ENCODE measurements at regions not wholly inside any gene's neighbourhood (a gene's known extent, or its start where the extent isn't known, plus 50 kb on each side); places are given as distances from the start of the nearest gene placed in this dataset.

GRCh38 chr5:144004146-144004545 is 166.3 kb downstream of the YIPF5 start:
- ATAC-seq = peak; percentile 27; the same call in 1 of the 3 replicates
- no peak for TF ChIP-seq ARNTL (CRISPR knock-in tag; IDR thresholded peaks at IDR 0.05; ENCODE audit: borderline replicate concordance, low read depth)
- no peak for TF ChIP-seq GLIS3 (CRISPR knock-in tag; IDR thresholded peaks at IDR 0.05)
- no peak for TF ChIP-seq ZFP30 (CRISPR knock-in tag; IDR thresholded peaks at IDR 0.05)
- TF ChIP-seq RARB (CRISPR knock-in tag; IDR thresholded peaks at IDR 0.05) = no peak
- no peak for TF ChIP-seq ZNF8 (CRISPR knock-in tag; IDR thresholded peaks at IDR 0.05)
- no peak for TF ChIP-seq ZNF70 (CRISPR knock-in tag; IDR thresholded peaks at IDR 0.05)
- no peak for TF ChIP-seq CSDC2 (CRISPR knock-in tag; IDR thresholded peaks at IDR 0.05)
- TF ChIP-seq, protein P1, sequence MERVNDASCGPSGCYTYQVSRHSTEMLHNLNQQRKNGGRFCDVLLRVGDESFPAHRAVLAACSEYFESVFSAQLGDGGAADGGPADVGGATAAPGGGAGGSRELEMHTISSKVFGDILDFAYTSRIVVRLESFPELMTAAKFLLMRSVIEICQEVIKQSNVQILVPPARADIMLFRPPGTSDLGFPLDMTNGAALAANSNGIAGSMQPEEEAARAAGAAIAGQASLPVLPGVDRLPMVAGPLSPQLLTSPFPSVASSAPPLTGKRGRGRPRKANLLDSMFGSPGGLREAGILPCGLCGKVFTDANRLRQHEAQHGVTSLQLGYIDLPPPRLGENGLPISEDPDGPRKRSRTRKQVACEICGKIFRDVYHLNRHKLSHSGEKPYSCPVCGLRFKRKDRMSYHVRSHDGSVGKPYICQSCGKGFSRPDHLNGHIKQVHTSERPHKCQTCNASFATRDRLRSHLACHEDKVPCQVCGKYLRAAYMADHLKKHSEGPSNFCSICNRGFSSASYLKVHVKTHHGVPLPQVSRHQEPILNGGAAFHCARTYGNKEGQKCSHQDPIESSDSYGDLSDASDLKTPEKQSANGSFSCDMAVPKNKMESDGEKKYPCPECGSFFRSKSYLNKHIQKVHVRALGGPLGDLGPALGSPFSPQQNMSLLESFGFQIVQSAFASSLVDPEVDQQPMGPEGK (CRISPR knock-in tag; IDR thresholded peaks at IDR 0.05; ENCODE audit: borderline replicate concordance) = no peak
- TF ChIP-seq TCF4 (CRISPR knock-in tag; IDR thresholded peaks at IDR 0.05; ENCODE audit: borderline replicate concordance) = no peak
- TF ChIP-seq, protein P2, sequence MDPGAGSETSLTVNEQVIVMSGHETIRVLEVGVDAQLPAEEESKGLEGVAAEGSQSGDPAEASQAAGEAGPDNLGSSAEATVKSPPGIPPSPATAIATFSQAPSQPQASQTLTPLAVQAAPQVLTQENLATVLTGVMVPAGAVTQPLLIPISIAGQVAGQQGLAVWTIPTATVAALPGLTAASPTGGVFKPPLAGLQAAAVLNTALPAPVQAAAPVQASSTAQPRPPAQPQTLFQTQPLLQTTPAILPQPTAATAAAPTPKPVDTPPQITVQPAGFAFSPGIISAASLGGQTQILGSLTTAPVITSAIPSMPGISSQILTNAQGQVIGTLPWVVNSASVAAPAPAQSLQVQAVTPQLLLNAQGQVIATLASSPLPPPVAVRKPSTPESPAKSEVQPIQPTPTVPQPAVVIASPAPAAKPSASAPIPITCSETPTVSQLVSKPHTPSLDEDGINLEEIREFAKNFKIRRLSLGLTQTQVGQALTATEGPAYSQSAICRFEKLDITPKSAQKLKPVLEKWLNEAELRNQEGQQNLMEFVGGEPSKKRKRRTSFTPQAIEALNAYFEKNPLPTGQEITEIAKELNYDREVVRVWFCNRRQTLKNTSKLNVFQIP (CRISPR knock-in tag; IDR thresholded peaks at IDR 0.05; ENCODE audit: borderline replicate concordance, low read depth) = no peak

DNA sequence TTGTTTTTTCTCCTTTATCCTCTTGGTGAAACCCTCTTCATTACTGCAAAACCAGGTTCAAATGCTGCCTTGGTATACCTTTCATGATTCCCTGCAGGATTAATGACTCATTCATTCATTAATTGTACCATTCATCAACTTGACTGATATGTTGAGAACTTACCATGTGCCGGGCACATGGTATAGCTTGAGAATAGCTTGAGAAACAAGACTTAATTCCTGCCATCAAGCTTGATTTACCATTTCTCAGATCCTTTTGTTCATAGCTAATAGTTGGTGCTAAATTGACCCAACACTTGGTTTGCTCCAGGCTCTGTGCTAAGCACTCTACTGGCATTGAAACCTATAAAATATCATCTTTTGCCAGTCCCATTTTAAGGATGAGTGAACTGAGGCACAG is 165.7 kb downstream of the YIPF5 start:
- no peak for ATAC-seq
- TF ChIP-seq CSDC2 (CRISPR knock-in tag; IDR thresholded peaks at IDR 0.05) (no peak), BACH2 (CRISPR knock-in tag; IDR thresholded peaks at IDR 0.05; ENCODE audit: borderline replicate concordance) (no peak), TOX (CRISPR knock-in tag; IDR thresholded peaks at IDR 0.05; ENCODE audit: borderline replicate concordance) (no peak), RARB (CRISPR knock-in tag; IDR thresholded peaks at IDR 0.05) (no peak), ZFP3 (CRISPR knock-in tag; IDR thresholded peaks at IDR 0.05) (no peak), ZNF8 (CRISPR knock-in tag; IDR thresholded peaks at IDR 0.05) (no peak), ZNF565 (CRISPR knock-in tag; conservative IDR thresholded peaks at IDR 0.05; ENCODE audit: low read depth) (no peak), CSRNP3 (CRISPR knock-in tag; IDR thresholded peaks at IDR 0.05) (no peak)
- TF ChIP-seq, protein P1 (CRISPR knock-in tag; IDR thresholded peaks at IDR 0.05; ENCODE audit: borderline replicate concordance) = no peak
- TF ChIP-seq, protein P3, sequence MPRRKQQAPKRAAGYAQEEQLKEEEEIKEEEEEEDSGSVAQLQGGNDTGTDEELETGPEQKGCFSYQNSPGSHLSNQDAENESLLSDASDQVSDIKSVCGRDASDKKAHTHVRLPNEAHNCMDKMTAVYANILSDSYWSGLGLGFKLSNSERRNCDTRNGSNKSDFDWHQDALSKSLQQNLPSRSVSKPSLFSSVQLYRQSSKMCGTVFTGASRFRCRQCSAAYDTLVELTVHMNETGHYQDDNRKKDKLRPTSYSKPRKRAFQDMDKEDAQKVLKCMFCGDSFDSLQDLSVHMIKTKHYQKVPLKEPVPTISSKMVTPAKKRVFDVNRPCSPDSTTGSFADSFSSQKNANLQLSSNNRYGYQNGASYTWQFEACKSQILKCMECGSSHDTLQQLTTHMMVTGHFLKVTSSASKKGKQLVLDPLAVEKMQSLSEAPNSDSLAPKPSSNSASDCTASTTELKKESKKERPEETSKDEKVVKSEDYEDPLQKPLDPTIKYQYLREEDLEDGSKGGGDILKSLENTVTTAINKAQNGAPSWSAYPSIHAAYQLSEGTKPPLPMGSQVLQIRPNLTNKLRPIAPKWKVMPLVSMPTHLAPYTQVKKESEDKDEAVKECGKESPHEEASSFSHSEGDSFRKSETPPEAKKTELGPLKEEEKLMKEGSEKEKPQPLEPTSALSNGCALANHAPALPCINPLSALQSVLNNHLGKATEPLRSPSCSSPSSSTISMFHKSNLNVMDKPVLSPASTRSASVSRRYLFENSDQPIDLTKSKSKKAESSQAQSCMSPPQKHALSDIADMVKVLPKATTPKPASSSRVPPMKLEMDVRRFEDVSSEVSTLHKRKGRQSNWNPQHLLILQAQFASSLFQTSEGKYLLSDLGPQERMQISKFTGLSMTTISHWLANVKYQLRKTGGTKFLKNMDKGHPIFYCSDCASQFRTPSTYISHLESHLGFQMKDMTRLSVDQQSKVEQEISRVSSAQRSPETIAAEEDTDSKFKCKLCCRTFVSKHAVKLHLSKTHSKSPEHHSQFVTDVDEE (CRISPR knock-in tag; IDR thresholded peaks at IDR 0.05) = no peak
- TF ChIP-seq, protein P2 (CRISPR knock-in tag; IDR thresholded peaks at IDR 0.05; ENCODE audit: borderline replicate concordance, low read depth) = no peak

DNA sequence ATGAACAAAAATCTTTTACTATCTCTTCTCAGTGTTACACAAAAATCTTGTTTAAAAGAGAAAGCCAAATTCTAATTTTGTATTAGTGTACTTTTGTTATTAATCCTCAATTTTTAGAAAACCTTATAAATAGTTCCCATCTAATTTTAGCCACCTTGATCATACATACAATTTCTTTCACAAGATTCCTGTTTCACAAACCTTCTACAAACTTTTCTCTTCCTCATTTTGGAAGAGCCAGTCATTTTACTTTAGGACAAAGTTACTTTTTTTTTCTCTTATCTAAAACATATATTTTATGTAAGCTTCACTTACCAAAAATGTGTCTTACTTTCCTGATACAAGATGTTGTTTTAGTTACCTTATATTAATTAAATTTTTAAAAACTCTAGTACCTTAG is 161.3 kb downstream of the YIPF5 start:
- no peak for ATAC-seq
- no peak for TF ChIP-seq BACH2 (CRISPR knock-in tag; IDR thresholded peaks at IDR 0.05; ENCODE audit: borderline replicate concordance)
- no peak for TF ChIP-seq SNAI2 (CRISPR knock-in tag; IDR thresholded peaks at IDR 0.05)
- TF ChIP-seq ZNF8 (CRISPR knock-in tag; IDR thresholded peaks at IDR 0.05) = no peak
- TF ChIP-seq ZNF565 (CRISPR knock-in tag; conservative IDR thresholded peaks at IDR 0.05; ENCODE audit: low read depth) = no peak
- no peak for TF ChIP-seq ZFP30 (CRISPR knock-in tag; IDR thresholded peaks at IDR 0.05)
- no peak for TF ChIP-seq ISL1 (CRISPR knock-in tag; IDR thresholded peaks at IDR 0.05)
- no peak for TF ChIP-seq ZNF70 (CRISPR knock-in tag; IDR thresholded peaks at IDR 0.05)
- TF ChIP-seq ZC3H10 (CRISPR knock-in tag; IDR thresholded peaks at IDR 0.05) = no peak
- TF ChIP-seq, protein P2 (CRISPR knock-in tag; IDR thresholded peaks at IDR 0.05; ENCODE audit: borderline replicate concordance, low read depth) = no peak
- no peak for TF ChIP-seq ARNTL (CRISPR knock-in tag; IDR thresholded peaks at IDR 0.05; ENCODE audit: borderline replicate concordance, low read depth)
- TF ChIP-seq ESRRG (CRISPR knock-in tag; IDR thresholded peaks at IDR 0.05) = no peak
- no peak for TF ChIP-seq ZFP3 (CRISPR knock-in tag; IDR thresholded peaks at IDR 0.05)
- no peak for TF ChIP-seq TOX (CRISPR knock-in tag; IDR thresholded peaks at IDR 0.05; ENCODE audit: borderline replicate concordance)
- TF ChIP-seq GLIS3 (CRISPR knock-in tag; IDR thresholded peaks at IDR 0.05) = no peak
- no peak for TF ChIP-seq RARB (CRISPR knock-in tag; IDR thresholded peaks at IDR 0.05)
- TF ChIP-seq, protein P4, sequence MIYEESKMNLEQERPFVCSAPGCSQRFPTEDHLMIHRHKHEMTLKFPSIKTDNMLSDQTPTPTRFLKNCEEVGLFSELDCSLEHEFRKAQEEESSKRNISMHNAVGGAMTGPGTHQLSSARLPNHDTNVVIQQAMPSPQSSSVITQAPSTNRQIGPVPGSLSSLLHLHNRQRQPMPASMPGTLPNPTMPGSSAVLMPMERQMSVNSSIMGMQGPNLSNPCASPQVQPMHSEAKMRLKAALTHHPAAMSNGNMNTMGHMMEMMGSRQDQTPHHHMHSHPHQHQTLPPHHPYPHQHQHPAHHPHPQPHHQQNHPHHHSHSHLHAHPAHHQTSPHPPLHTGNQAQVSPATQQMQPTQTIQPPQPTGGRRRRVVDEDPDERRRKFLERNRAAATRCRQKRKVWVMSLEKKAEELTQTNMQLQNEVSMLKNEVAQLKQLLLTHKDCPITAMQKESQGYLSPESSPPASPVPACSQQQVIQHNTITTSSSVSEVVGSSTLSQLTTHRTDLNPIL (CRISPR knock-in tag; IDR thresholded peaks at IDR 0.05; ENCODE audit: low read depth) = no peak
- no peak for TF ChIP-seq PPARA (CRISPR knock-in tag; IDR thresholded peaks at IDR 0.05; ENCODE audit: borderline replicate concordance)
